ENCODE measurements at regions not wholly inside any gene's neighbourhood (a gene's known extent, or its start where the extent isn't known, plus 50 kb on each side); places are given as distances from the start of the nearest gene placed in this dataset.
"Not testable (repeated sequence)": the region's sequence is repeated elsewhere in the genome, so short reads cannot be mapped to it uniquely, and the experiment has no call there.

DNA sequence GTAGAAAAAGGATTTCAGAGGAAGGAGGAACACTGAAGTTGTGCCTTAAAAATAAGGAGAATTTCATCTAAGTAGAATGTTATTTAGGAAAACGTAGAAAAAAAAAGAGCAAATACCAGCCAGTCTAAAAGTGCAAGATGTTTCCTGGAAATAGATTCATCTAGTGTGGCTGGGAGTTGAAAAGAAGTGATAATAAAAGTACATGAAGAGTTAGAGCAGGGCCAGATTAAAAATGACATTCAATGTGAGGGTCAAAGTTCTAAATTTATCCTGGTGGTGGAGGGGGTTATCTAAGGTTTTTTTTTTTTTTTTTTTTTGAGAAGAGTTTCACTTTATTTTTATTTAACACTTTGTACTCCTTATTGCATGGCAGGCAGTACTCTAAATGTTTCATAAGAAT is 289.3 kb downstream of the MDFIC start:
- no peak overlapping the region for H3K4me3 ChIP-seq (ENCODE audit: low read depth, low read length, poor library complexity, severe bottlenecking)
- no peaks in the 10 kb centered on the region for H4K20me1 ChIP-seq (ENCODE audit: insufficient read depth, low read length)
- H3K9me2 ChIP-seq (ENCODE audit: low read depth, low read length), result peaks cover 4% of the 10 kb centered on the region; the same call in 1 of the 2 replicates
- H3K9me3 ChIP-seq (ENCODE audit: low read length), result peaks cover 1% of the 10 kb centered on the region; the same call in 1 of the 2 replicates
- TF ChIP-seq EZH2 (IDR thresholded peaks at IDR 0.05; ENCODE audit: borderline replicate concordance, low read length) (no peak), CTCF (IDR thresholded peaks at IDR 0.05; ENCODE audit: low read length) (no peak)
- H3K27ac ChIP-seq (ENCODE audit: low read depth, low read length, poor library complexity, severe bottlenecking), result no peak overlapping the region
- H3F3A ChIP-seq (ENCODE audit: insufficient read depth, low read length), result no peaks in the 10 kb centered on the region
- no peak overlapping the region for H3K9ac ChIP-seq (ENCODE audit: low read length)
- H3K27me3 ChIP-seq (ENCODE audit: insufficient read depth, low read length), result no peaks in the 10 kb centered on the region
- no peak overlapping the region for H3K4me2 ChIP-seq (ENCODE audit: low read length)
- H3K36me3 ChIP-seq (ENCODE audit: insufficient read depth, low read length), result no peaks in the 10 kb centered on the region
- no peak overlapping the region for H2AFZ ChIP-seq (ENCODE audit: low read length)
- H3K79me2 ChIP-seq (ENCODE audit: insufficient read depth, low read length), result no peaks in the 10 kb centered on the region
- no peaks in the 10 kb centered on the region for H3K4me1 ChIP-seq (ENCODE audit: insufficient read depth, low read length, severe bottlenecking)

GRCh38 chr7:115210552-115210951 is 288.7 kb downstream of the MDFIC start:
- Histone ChIP-seq H3K36me3 (ENCODE audit: insufficient read depth, low read length) (no peaks in the 10 kb centered on the region), H3K4me3 (ENCODE audit: low read depth, low read length, poor library complexity, severe bottlenecking) (no peak overlapping the region)

GRCh38 chr7:115208710-115209560 is 287.0 kb downstream of the MDFIC start:
- no peak overlapping the region for H3K4me3 ChIP-seq (ENCODE audit: low read depth, low read length, poor library complexity, severe bottlenecking)
- H3F3A ChIP-seq (ENCODE audit: insufficient read depth, low read length), result no peaks in the 10 kb centered on the region
- peaks cover 4% of the 10 kb centered on the region; the same call in 1 of the 2 replicates for H3K9me2 ChIP-seq (ENCODE audit: low read depth, low read length)
- H3K36me3 ChIP-seq (ENCODE audit: insufficient read depth, low read length), result no peaks in the 10 kb centered on the region
- H2AFZ ChIP-seq (ENCODE audit: low read length), result no peak overlapping the region
- H3K9me3 ChIP-seq (ENCODE audit: low read length), result peaks cover 4% of the 10 kb centered on the region; the same call in 1 of the 2 replicates
- no peaks in the 10 kb centered on the region for H3K79me2 ChIP-seq (ENCODE audit: insufficient read depth, low read length)
- H3K27me3 ChIP-seq (ENCODE audit: insufficient read depth, low read length), result no peaks in the 10 kb centered on the region
- TF ChIP-seq EZH2 (IDR thresholded peaks at IDR 0.05; ENCODE audit: borderline replicate concordance, low read length), result no peak
- TF ChIP-seq CTCF (IDR thresholded peaks at IDR 0.05; ENCODE audit: low read length), result no peak
- H4K20me1 ChIP-seq (ENCODE audit: insufficient read depth, low read length), result no peaks in the 10 kb centered on the region
- H3K4me2 ChIP-seq (ENCODE audit: low read length), result no peak overlapping the region
- H3K27ac ChIP-seq (ENCODE audit: low read depth, low read length, poor library complexity, severe bottlenecking), result no peak overlapping the region
- H3K4me1 ChIP-seq (ENCODE audit: insufficient read depth, low read length, severe bottlenecking), result no peaks in the 10 kb centered on the region
- H3K9ac ChIP-seq (ENCODE audit: low read length), result no peak overlapping the region

More at GRCh38 chr7:115210552-115210951, 288.7 kb downstream of the MDFIC start:
- no peaks in the 10 kb centered on the region for H3K79me2 ChIP-seq (ENCODE audit: insufficient read depth, low read length)
- H3K9me2 ChIP-seq (ENCODE audit: low read depth, low read length), result peaks cover 4% of the 10 kb centered on the region; the same call in 1 of the 2 replicates
- H3K4me2 ChIP-seq (ENCODE audit: low read length), result no peak overlapping the region
- no peak for TF ChIP-seq EZH2 (IDR thresholded peaks at IDR 0.05; ENCODE audit: borderline replicate concordance, low read length)
- no peak for TF ChIP-seq CTCF (IDR thresholded peaks at IDR 0.05; ENCODE audit: low read length)
- no peak overlapping the region for H3K9ac ChIP-seq (ENCODE audit: low read length)
- H3K4me1 ChIP-seq (ENCODE audit: insufficient read depth, low read length, severe bottlenecking), result no peaks in the 10 kb centered on the region
- H2AFZ ChIP-seq (ENCODE audit: low read length), result no peak overlapping the region
- H3K27ac ChIP-seq (ENCODE audit: low read depth, low read length, poor library complexity, severe bottlenecking), result no peak overlapping the region
- H4K20me1 ChIP-seq (ENCODE audit: insufficient read depth, low read length), result no peaks in the 10 kb centered on the region
- no peaks in the 10 kb centered on the region for H3F3A ChIP-seq (ENCODE audit: insufficient read depth, low read length)
- peaks cover 4% of the 10 kb centered on the region; the same call in 1 of the 2 replicates for H3K9me3 ChIP-seq (ENCODE audit: low read length)
- no peaks in the 10 kb centered on the region for H3K27me3 ChIP-seq (ENCODE audit: insufficient read depth, low read length)

DNA sequence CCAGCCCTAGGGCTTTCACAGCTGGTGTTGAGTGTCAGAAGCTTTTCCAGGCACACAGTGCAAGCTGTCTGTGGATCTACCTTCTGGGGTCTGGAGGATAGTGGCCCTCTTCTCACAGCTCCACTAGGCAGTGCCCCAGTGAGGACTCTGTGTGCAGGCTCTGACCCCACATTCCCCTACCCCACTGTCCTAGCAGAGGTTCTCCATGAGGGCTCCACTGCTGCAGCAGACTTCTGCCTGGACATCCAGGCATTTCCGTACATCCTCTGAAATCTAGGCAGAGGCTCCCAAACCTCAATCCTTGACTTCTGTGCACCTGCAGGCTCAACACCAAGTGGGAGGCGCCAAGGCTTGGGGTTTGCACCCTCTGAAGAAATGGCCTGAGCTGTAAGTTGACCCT is 284.5 kb downstream of the MDFIC start:
- H3K9me2 ChIP-seq (ENCODE audit: low read depth, low read length); H4K20me1 ChIP-seq (ENCODE audit: insufficient read depth, low read length); H3K27ac ChIP-seq (ENCODE audit: low read depth, low read length, poor library complexity, severe bottlenecking); H3K9me3 ChIP-seq (ENCODE audit: low read length); H3K9ac ChIP-seq (ENCODE audit: low read length); H2AFZ ChIP-seq (ENCODE audit: low read length); H3F3A ChIP-seq (ENCODE audit: insufficient read depth, low read length); H3K4me3 ChIP-seq (ENCODE audit: low read depth, low read length, poor library complexity, severe bottlenecking); H3K4me1 ChIP-seq (ENCODE audit: insufficient read depth, low read length, severe bottlenecking); H3K4me2 ChIP-seq (ENCODE audit: low read length); H3K79me2 ChIP-seq (ENCODE audit: insufficient read depth, low read length); H3K36me3 ChIP-seq (ENCODE audit: insufficient read depth, low read length); H3K27me3 ChIP-seq (ENCODE audit: insufficient read depth, low read length): not testable (repeated sequence)

All from OCI-LY1 (cell line).